Uterus (tissue), 3 donors: ENCODE measurements at regions not wholly inside any gene's neighbourhood (a gene's known extent, or its start where the extent isn't known, plus 50 kb on each side); places are given as distances from the start of the nearest gene placed in this dataset.

Experiments
- DNase-seq, 2 donors: peaks; one replicate each; pipeline ENCODE4 v3.0.0-alpha.2; 2019 to 2020
- H3K27ac ChIP-seq, 2 donors: fragments of 200-600 bp; sonication (generic); 1 replicate in 1 of 2; 2 replicates in 1 of 2; pipeline ENCODE4 v1.5.1; 2016 to 2018
- H3K27me3 ChIP-seq, 2 donors: fragments of 200-600 bp; sonication (generic); one replicate each; pipeline ENCODE4 v1.5.1; 2018 to 2019; ENCODE audit warnings: control low read depth in 1 of 2
- H3K36me3 ChIP-seq, 2 donors: fragments of 200-600 bp; sonication (generic); one replicate each; pipeline ENCODE4 v1.5.1; 2019; ENCODE audit warnings: control low read depth in 1 of 2
- H3K4me1 ChIP-seq, 2 donors: fragments of 200-600 bp; sonication (generic); one replicate each; pipeline ENCODE4 v1.5.1; 2018 to 2019; ENCODE audit warnings: control low read depth in 1 of 2
- H3K4me3 ChIP-seq, 2 donors: fragments of 200-600 bp; sonication (generic); 1 replicate in 1 of 2; 2 replicates in 1 of 2; pipeline ENCODE4 v1.5.1; 2018 to 2019; ENCODE audit warnings: mild to moderate bottlenecking in 1 of 2
- H3K9me3 ChIP-seq, 2 donors: fragments of 200-600 bp; sonication (generic); one replicate each; pipeline ENCODE4 v1.5.1; 2019; ENCODE audit warnings: control low read depth in 1 of 2
- CTCF ChIP-seq, 4 experiments: fragments of 200-600 bp in 2 of 4; fragments of 450-650 bp in 2 of 4; sonication (generic) in 2 of 4; IDR thresholded peaks; one replicate each; pipeline ENCODE4 v1.5.1; 2016 to 2019; ENCODE audit warnings: antibody characterized with exemption in 4 of 4, mild to moderate bottlenecking in 2 of 4, moderate library complexity in 1 of 4
- POLR2A ChIP-seq, 2 donors: fragments of 450-650 bp; IDR thresholded peaks; one replicate each; pipeline ENCODE4 v1.6.1; 2016; ENCODE audit warnings: antibody characterized with exemption in 2 of 2, mild to moderate bottlenecking in 1 of 2, moderate library complexity in 1 of 2
- intact Hi-C: fragments of 100-400 bp; cut with DNase I; formaldehyde crosslinking; loops from one replicate; pipeline ENCODE4 v1.15.1; 2023; ENCODE audit warnings: low total_unique reads
- donor health status: DM: yes; HTN: yes; CAD: no.

- H3K27ac ChIP-seq: no peak overlapping the region
- DNase-seq: no peak
- TF ChIP-seq POLR2A (IDR thresholded peaks at IDR 0.05): no peak
- no peak for TF ChIP-seq CTCF (IDR thresholded peaks at IDR 0.05)
- no peak overlapping the region for H3K4me3 ChIP-seq
- peaks cover 0 to 8% of the 10 kb centered on the region in 2 donors for H3K4me1 ChIP-seq
- no peaks in the 10 kb centered on the region for H3K9me3 ChIP-seq
- no peaks in the 10 kb centered on the region for H3K36me3 ChIP-seq
- intact Hi-C loops: no loop called here
- H3K27me3 ChIP-seq: no peaks in the 10 kb centered on the region
Measured at GRCh38 chrX:69104756-69105434, 60.4 kb downstream of the PJA1 start.

GRCh38 chrX:69103539-69103938 is 61.7 kb downstream of the PJA1 start:
- Histone ChIP-seq H3K4me3 (no peak overlapping the region), H3K36me3 (no peaks in the 10 kb centered on the region), H3K4me1 (no peaks in the 10 kb centered on the region), H3K27me3 (no peaks in the 10 kb centered on the region), H3K27ac (no peak overlapping the region), H3K9me3 (no peaks in the 10 kb centered on the region)
- no peak for DNase-seq
- intact Hi-C loops: no loop called here
- TF ChIP-seq POLR2A (IDR thresholded peaks at IDR 0.05) (no peak), CTCF (IDR thresholded peaks at IDR 0.05) (no peak)

GRCh38 chrX:69102612-69103194 is 62.5 kb downstream of the PJA1 start:
- no peak for DNase-seq
- H3K27me3 ChIP-seq: no peaks in the 10 kb centered on the region
- TF ChIP-seq CTCF (IDR thresholded peaks at IDR 0.05) (no peak), POLR2A (IDR thresholded peaks at IDR 0.05) (no peak)
- H3K9me3 ChIP-seq: no peaks in the 10 kb centered on the region
- no peaks in the 10 kb centered on the region for H3K4me1 ChIP-seq
- no peak overlapping the region for H3K27ac ChIP-seq
- intact Hi-C loops: no loop called here
- H3K36me3 ChIP-seq: no peaks in the 10 kb centered on the region
- no peak overlapping the region for H3K4me3 ChIP-seq

GRCh38 chrX:69101683-69102251 is 63.5 kb downstream of the PJA1 start:
- Histone ChIP-seq H3K36me3 (no peaks in the 10 kb centered on the region), H3K4me3 (no peak overlapping the region), H3K9me3 (no peaks in the 10 kb centered on the region), H3K27me3 (no peaks in the 10 kb centered on the region), H3K27ac (no peak overlapping the region), H3K4me1 (no peaks in the 10 kb centered on the region)
- intact Hi-C loops: no loop called here
- TF ChIP-seq POLR2A (IDR thresholded peaks at IDR 0.05) (no peak), CTCF (IDR thresholded peaks at IDR 0.05) (no peak)
- DNase-seq: no peak

- H3K27me3 ChIP-seq: no peaks in the 10 kb centered on the region
- H3K27ac ChIP-seq: no peak overlapping the region
- TF ChIP-seq CTCF (IDR thresholded peaks at IDR 0.05) (no peak), POLR2A (IDR thresholded peaks at IDR 0.05) (no peak)
- no peak overlapping the region for H3K4me3 ChIP-seq
- H3K9me3 ChIP-seq: no peaks in the 10 kb centered on the region
- H3K36me3 ChIP-seq: no peaks in the 10 kb centered on the region
- H3K4me1 ChIP-seq: no peaks in the 10 kb centered on the region
- DNase-seq: no peak
- intact Hi-C loops: no loop called here
Measured at GRCh38 chrX:69100478-69100877, 64.8 kb downstream of the PJA1 start.
